ENCODE measurements at regions not wholly inside any gene's neighbourhood (a gene's known extent, or its start where the extent isn't known, plus 50 kb on each side); places are given as distances from the start of the nearest gene placed in this dataset.
A peak's percentile ranks its signal among the peaks of the same experiment; 100 is the strongest.

- H3K4me3 ChIP-seq (ENCODE audit: low read depth, low read length) = no peak overlapping the region
- DNase-seq (ENCODE audit: low read depth) = no peak
Observed at GRCh38 chr12:4039931-4040330, 166.7 kb upstream of the PARP11 start.

- no peak for DNase-seq (ENCODE audit: low read depth)
- H3K4me3 ChIP-seq (ENCODE audit: low read depth, low read length) = no peak overlapping the region
Observed at GRCh38 chr12:4037747-4038312, 164.6 kb upstream of the PARP11 start.

GRCh38 chr12:4036671-4037271 lies 163.6 kb upstream of the PARP11 start:
- no peak overlapping the region for H3K4me3 ChIP-seq (ENCODE audit: low read depth, low read length)

GRCh38 chr12:4034921-4035320 lies 161.7 kb upstream of the PARP11 start:
- H3K4me3 ChIP-seq (ENCODE audit: low read depth, low read length) = no peak overlapping the region
- DNase-seq (ENCODE audit: low read depth) = no peak

More at GRCh38 chr12:4036671-4037271, 163.6 kb upstream of the PARP11 start:
- DNase-seq (ENCODE audit: low read depth) = no peak

- no peak for DNase-seq (ENCODE audit: low read depth)
- no peak overlapping the region for H3K4me3 ChIP-seq (ENCODE audit: low read depth, low read length)
Observed at GRCh38 chr12:4032924-4033615, 159.9 kb upstream of the PARP11 start.

DNA sequence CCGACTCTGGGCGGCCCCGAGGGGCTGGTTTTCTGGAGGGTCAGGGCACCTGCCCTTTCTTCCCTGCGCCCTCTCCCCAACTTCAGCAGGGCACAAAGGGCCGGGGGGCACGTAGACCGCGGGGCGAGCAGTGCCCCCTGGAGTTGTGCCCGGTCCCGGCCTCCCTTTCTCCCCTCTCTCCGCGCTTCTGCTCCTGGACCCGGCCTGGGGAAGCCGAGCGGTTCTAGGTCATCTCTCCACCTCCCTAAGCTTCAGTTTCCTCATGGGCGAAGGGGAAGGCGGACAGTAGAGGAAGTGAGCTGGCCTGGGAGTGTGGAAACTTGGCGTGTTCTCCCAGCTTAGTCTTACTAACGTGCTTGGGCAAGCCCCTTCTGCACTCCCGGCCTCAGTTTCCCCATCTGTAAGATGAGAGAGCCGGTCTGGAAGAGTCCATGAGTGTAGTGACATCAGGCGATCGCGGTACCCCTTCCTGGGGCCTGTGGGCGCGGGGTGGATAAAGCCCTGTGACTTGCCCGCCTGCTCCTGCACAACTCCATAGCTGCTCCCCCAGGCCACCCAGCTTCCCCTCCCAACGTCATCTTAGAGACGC lies 158.6 kb upstream of the PARP11 start:
- H3K4me3 ChIP-seq (ENCODE audit: low read depth, low read length) = peak overlapping the region; percentile 27
- no peak for DNase-seq (ENCODE audit: low read depth)

GRCh38 chr12:4030929-4031702 lies 157.9 kb upstream of the PARP11 start:
- H3K4me3 ChIP-seq (ENCODE audit: low read depth, low read length) = peak overlapping the region; percentile 37
- DNase-seq (ENCODE audit: low read depth) = peak; percentile 95

DNA sequence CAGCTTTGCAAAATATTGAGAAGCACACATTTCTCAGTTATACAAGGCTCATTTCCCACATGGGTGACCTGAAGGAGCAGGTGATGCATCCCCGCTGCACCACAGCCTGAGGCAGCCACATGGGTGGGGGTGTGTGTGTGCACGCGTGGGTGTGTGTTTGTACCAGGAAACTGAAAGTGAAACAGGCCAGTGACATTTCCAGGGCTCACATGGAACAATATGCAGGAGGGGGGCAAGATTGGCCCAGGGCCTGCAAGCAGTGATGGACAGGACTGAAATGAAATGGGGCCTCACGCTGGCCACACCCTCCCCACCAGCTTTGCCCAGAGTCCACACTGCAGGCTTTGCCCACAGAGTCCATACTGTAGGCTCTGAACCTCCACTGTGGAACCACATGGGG lies 154.2 kb upstream of the PARP11 start:
- no peak for DNase-seq (ENCODE audit: low read depth)
- H3K4me3 ChIP-seq (ENCODE audit: low read depth, low read length) = no peak overlapping the region

DNA sequence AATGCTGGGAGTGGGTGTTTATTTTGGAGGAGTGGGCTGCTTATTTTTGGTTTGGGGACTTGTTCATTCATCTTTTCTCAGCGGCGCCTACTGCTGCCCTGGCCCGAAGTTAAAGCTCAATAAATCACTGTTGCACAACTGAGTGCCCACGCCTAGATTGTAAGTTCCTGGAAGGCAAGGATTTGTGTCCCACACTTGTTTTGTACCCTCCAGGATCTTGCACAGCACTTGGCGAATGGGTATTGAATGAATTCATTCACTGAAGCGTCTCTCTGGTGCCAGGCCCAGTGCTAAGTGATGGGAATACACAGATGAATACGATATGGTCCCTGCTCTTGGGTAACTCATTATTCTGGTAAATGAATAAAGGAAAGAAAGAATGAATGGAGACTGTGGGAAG lies 153.3 kb upstream of the PARP11 start:
- no peak overlapping the region for H3K4me3 ChIP-seq (ENCODE audit: low read depth, low read length)
- DNase-seq (ENCODE audit: low read depth) = no peak

DNA sequence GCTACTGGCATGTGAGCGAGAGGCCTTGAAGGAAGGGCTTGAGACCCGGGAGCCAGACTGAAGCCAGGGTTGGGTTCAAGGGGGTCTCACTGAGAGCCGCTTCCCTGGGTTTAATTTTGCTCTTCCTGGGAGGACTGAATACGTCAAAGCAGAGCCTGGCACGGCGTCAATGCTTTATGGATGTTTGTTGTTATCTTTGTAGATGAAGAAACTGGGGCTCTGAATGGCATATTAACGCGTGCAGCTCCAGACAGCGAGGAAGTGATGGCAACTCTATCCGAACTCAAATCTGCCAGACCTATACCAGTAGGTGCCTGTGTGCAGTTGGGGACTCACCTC lies 152.8 kb upstream of the PARP11 start:
- H3K4me3 ChIP-seq (ENCODE audit: low read depth, low read length) = no peak overlapping the region
- DNase-seq (ENCODE audit: low read depth) = no peak

- no peak overlapping the region for H3K4me3 ChIP-seq (ENCODE audit: low read depth, low read length)
- DNase-seq (ENCODE audit: low read depth) = no peak
Observed at GRCh38 chr12:4025181-4026019, 152.2 kb upstream of the PARP11 start.

- no peak for DNase-seq (ENCODE audit: low read depth)
- no peak overlapping the region for H3K4me3 ChIP-seq (ENCODE audit: low read depth, low read length)
Observed at GRCh38 chr12:4024701-4025100, 151.5 kb upstream of the PARP11 start.

- no peak overlapping the region for H3K4me3 ChIP-seq (ENCODE audit: low read depth, low read length)
- DNase-seq (ENCODE audit: low read depth) = no peak
Observed at GRCh38 chr12:4015225-4016091, 142.3 kb upstream of the PARP11 start.

DNA sequence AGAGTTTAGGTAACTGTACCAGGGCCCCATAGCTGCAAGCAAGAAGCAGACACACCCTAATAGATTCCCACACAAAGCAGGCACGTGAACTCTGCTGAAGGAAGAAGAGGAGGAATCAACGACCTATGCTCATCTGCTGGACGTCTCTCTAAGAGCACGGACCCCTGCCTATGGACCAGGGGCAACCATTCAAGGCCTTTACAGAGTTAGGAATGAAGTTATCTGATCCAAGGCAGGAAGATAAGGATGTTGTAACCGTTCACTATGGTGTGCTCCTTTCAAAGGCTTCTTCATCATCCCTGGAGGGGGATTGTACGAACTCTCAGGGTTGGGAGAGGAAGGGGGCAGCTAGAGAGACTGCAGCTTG lies 141.6 kb upstream of the PARP11 start:
- H3K4me3 ChIP-seq (ENCODE audit: low read depth, low read length) = no peak overlapping the region
- DNase-seq (ENCODE audit: low read depth) = no peak

GRCh38 chr12:4014444-4014843 lies 141.2 kb upstream of the PARP11 start:
- no peak for DNase-seq (ENCODE audit: low read depth)
- no peak overlapping the region for H3K4me3 ChIP-seq (ENCODE audit: low read depth, low read length)

DNA sequence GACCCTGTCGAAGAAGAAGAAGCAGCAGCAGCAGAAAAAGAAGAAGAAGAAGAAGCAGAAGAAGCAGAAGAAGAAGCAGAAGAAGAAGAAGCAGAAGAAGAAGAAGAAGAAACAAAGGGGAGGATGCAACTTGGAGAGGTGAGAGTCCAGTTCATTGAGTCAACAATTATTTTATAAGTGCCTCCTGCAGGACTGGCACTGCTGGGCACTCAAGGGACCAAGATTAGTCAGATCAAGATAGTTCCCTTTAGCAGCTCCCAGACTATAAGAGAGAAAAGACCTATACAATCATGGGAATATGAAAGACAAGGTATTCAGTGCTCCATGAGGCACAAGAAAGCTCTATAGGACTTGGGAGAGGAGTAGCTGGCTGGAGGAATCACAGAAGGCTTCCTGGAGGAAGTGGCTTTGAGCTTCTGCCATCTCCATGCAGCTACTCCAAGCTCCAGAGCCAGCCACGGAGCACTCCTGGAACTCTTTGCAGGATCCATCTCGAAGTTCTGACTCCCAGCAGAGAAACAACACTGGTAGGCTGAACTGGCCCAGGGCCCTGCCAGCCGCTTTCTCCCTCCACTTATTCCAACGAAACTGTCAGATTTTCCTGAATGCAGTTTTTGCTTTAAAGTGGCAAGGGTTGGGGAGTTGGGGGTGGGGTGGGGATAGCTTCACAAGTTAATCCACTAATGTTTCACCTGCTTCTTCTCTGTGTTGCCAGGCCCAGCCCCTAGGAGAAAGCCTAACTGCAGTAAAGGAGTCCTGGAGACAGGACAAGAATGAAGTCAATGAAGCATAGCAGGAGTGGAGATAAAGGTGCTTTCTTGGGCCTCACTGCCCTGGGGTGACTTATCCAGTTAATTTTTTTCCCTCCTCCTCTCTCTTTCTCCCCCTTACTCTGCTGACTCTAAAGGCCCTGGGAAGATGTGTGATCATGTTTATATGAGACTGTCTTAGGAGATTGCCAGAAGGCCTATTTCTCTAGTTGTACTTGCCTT lies 140.1 kb upstream of the PARP11 start:
- H3K4me3 ChIP-seq (ENCODE audit: low read depth, low read length) = no peak overlapping the region
- DNase-seq (ENCODE audit: low read depth) = no peak

- no peak for DNase-seq (ENCODE audit: low read depth)
- no peak overlapping the region for H3K4me3 ChIP-seq (ENCODE audit: low read depth, low read length)
Observed at GRCh38 chr12:4012073-4012472, 138.9 kb upstream of the PARP11 start.

Measured in skeletal muscle cell (primary cell).